Stomach (tissue), 8 donors: ENCODE measurements at regions not wholly inside any gene's neighbourhood (a gene's known extent, or its start where the extent isn't known, plus 50 kb on each side); places are given as distances from the start of the nearest gene placed in this dataset.

Experiments used
- DNase-seq, 2 donors: peaks; one replicate each; pipeline versions ENCODE4 v3.0.0 to v3.0.0-alpha.2; 2013 to 2019
- H3K27ac ChIP-seq, 5 donors: fragments of 200-600 bp in 4 of 5; sonication (generic) in 4 of 5; one replicate each; pipeline ENCODE4 v1.5.1; 2013 to 2019; ENCODE audit warnings: mild to moderate bottlenecking in 1 of 5, moderate library complexity in 1 of 5
- H3K27me3 ChIP-seq, 3 donors: fragments of 200-600 bp; sonication (generic); one replicate each; pipeline ENCODE4 v1.5.1; 2017 to 2019; ENCODE audit warnings: mixed run types in 1 of 3
- H3K36me3 ChIP-seq, 4 donors: fragments of 200-600 bp; sonication (generic); 1 replicate in 3 of 4; 2 replicates in 1 of 4; pipeline ENCODE4 v1.5.1; 2016 to 2019
- H3K4me1 ChIP-seq, 4 donors: fragments of 200-600 bp; sonication (generic); one replicate each; pipeline ENCODE4 v1.5.1; 2016 to 2019
- H3K4me3 ChIP-seq, 4 donors: fragments of 200-600 bp; sonication (generic) in 3 of 4; one replicate each; pipeline ENCODE4 v1.5.1; 2016 to 2019; ENCODE audit warnings: mild to moderate bottlenecking in 1 of 4
- H3K9me3 ChIP-seq, 4 donors: fragments of 200-600 bp; sonication (generic); one replicate each; pipeline ENCODE4 v1.5.1; 2016 to 2019
- EP300 ChIP-seq: sonication (generic); formaldehyde crosslinking; IDR thresholded peaks from one replicate; pipeline ENCODE4 v1.6.1; 2017; ENCODE audit warnings: antibody characterized with exemption
- POLR2A ChIP-seq, 4 donors: fragments of 450-650 bp; IDR thresholded peaks; one replicate each; pipeline ENCODE4 v1.6.1; 2016; ENCODE audit warnings: antibody characterized with exemption in 4 of 4, control low read depth in 2 of 4, mild to moderate bottlenecking in 1 of 4, moderate library complexity in 1 of 4
- POLR2AphosphoS5 ChIP-seq, 3 donors: sonication (generic); formaldehyde crosslinking; IDR thresholded peaks; one replicate each; pipeline ENCODE4 v1.6.1; 2016; ENCODE audit warnings: antibody characterized with exemption in 3 of 3
- WGBS, 5 donors: extraction: QIAGEN DNeasy Blood & Tissue Kit in 3 of 5; methylation state at CpG; one replicate each; pipeline versions ENCODE4 v1.1.5 to v1.1.7; 2013 to 2018; 5-methylcytosine and 5-hydroxymethylcytosine counted together
- intact Hi-C: fragments of 100-400 bp; cut with DNase I; formaldehyde crosslinking; loops from one replicate; pipeline ENCODE4 v1.15.1; 2023; ENCODE audit warnings: low total_unique reads
- TF ChIP-seq, protein P1 (sequence below), 7 experiments: fragments of 450-650 bp in 4 of 7; fragments of 200-600 bp in 3 of 7; sonication (generic) in 3 of 7; IDR thresholded peaks; one replicate each; pipeline ENCODE4 v1.5.1; 2016 to 2019; ENCODE audit warnings: antibody characterized with exemption in 7 of 7, control low read depth in 2 of 7, mild to moderate bottlenecking in 1 of 7
- donor health status: healthy with polysubstance abuse.
- donor health status: Bipolar disorder and iron deficiency.
- donor health status: healthy.

DNA sequence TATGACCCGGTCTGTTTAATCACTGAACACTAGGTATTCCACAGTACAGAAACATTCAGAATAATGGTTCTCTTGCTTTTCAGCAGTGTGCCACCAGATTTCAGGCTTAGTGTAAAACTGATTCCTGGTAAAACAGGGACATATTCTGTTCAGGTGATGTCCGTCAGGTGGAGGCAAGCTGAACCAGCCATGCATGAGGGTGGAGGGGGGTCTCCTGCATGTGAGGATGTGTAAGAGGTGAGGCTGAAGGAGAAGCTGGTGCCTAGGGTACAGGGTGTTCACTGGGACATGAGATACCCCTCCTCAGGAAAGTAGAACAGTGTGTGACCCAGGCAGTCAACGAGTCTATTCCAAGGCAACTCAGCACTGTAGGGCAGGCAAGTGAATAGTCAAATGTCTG is 563.9 kb downstream of the BNC2 start:
- Histone ChIP-seq H3K27ac (no peak overlapping the region), H3K4me3 (no peak overlapping the region), H3K4me1 (peaks cover 0 to 12% (median 3%) of the 10 kb centered on the region in 4 donors), H3K36me3 (no peaks in the 10 kb centered on the region), H3K27me3 (no peaks in the 10 kb centered on the region), H3K9me3 (no peaks in the 10 kb centered on the region)
- TF ChIP-seq POLR2A (IDR thresholded peaks at IDR 0.05) = no peak
- 80 to 91% (median 89%) methylated on average over 3 of the region's 3 CpGs for WGBS, 5 donors
- intact Hi-C loops = no loop called here
- DNase-seq = no peak

DNA sequence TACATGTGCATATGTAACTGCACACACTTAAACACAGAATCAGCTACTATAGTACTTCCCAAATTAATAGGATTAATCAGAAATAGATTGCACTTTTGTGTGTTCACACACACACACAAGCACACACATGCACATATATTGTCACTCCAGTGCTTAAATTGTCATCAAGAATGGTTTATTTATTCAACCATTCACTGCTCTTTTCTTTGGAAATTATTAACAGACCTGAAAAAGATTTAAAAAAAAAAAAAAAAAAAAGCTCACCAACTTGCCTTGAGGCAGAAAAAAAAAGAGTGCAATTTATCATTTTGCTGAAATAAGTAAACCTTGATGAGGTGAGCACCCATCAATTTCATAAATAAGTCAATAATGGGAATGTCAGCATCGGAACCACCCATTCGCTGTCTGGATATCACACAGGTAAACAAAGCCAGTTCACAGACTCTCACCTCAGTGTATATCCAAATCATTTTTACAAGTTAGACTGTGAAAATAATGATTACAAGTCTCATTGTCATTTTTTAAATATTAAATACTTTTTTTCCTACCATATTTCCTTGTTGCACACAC is 562.8 kb downstream of the BNC2 start:
- Histone ChIP-seq H3K27me3 (no peaks in the 10 kb centered on the region), H3K4me1 (peaks cover 0 to 12% (median 3%) of the 10 kb centered on the region in 4 donors), H3K36me3 (no peaks in the 10 kb centered on the region), H3K9me3 (no peaks in the 10 kb centered on the region), H3K4me3 (no peak overlapping the region), H3K27ac (no peak overlapping the region)
- no peak for DNase-seq
- TF ChIP-seq, protein P1, sequence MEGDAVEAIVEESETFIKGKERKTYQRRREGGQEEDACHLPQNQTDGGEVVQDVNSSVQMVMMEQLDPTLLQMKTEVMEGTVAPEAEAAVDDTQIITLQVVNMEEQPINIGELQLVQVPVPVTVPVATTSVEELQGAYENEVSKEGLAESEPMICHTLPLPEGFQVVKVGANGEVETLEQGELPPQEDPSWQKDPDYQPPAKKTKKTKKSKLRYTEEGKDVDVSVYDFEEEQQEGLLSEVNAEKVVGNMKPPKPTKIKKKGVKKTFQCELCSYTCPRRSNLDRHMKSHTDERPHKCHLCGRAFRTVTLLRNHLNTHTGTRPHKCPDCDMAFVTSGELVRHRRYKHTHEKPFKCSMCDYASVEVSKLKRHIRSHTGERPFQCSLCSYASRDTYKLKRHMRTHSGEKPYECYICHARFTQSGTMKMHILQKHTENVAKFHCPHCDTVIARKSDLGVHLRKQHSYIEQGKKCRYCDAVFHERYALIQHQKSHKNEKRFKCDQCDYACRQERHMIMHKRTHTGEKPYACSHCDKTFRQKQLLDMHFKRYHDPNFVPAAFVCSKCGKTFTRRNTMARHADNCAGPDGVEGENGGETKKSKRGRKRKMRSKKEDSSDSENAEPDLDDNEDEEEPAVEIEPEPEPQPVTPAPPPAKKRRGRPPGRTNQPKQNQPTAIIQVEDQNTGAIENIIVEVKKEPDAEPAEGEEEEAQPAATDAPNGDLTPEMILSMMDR (IDR thresholded peaks at IDR 0.05) = no peak
- 33 to 65% (median 50%) methylated on average over 2 of the region's 2 CpGs for WGBS, 5 donors
- intact Hi-C loops = no loop called here

DNA sequence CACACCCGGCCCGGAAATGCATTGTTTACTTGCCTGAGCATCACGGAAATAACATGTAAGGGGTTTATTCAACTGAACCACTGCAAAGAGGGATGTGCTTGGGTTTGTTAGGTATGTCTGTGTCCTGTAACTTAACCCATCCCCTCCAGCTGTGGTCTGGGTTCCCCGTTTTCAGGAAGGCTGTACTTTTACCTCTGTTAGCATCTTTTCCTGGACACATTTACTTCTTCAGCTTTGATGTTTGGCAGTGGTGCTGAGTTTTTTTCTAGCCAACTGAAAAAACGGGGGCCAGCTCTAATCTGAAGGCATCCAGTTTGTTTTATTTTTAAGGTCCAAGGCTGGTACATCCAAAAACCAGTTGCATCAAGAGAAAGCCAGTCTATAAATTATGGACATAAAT is 561.8 kb downstream of the BNC2 start:
- intact Hi-C loops = no loop called here
- WGBS, 5 donors = 52 to 73% (median 72%) methylated on average over 5 of the region's 5 CpGs
- DNase-seq = no peak
- Histone ChIP-seq H3K27me3 (no peaks in the 10 kb centered on the region), H3K9me3 (no peaks in the 10 kb centered on the region), H3K36me3 (no peaks in the 10 kb centered on the region), H3K27ac (peak overlapping the region in 1 of 5 donors; percentile 8), H3K4me3 (no peak overlapping the region), H3K4me1 (peaks cover 0 to 12% (median 3%) of the 10 kb centered on the region in 4 donors)
- TF ChIP-seq EP300 = no peak

DNA sequence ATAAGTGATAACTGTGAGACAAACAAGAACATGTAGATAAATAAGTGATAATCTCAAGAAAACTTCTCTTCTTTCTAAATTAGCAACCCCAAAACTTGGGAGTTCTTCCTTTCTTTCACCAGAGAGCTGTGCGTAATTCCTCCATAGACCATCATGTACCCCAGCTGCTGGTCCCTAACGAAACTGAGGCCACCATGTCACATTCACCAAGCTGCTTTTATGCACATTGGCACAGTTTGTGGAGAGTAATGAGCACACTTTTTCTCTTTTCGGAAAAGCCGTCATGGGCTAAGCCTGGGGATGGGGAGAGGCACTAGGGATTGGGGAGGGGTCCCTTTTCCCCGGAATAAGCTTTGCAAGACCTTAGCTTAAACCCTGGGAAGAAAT is 561.4 kb downstream of the BNC2 start:
- Histone ChIP-seq H3K4me3 (no peak overlapping the region), H3K27me3 (no peaks in the 10 kb centered on the region), H3K9me3 (no peaks in the 10 kb centered on the region), H3K27ac (peak overlapping the region in 3 of 5 donors; percentile 53 to 78 (median 61)), H3K4me1 (peaks cover 0 to 12% (median 3%) of the 10 kb centered on the region in 4 donors), H3K36me3 (no peaks in the 10 kb centered on the region)
- no peak for DNase-seq
- intact Hi-C loops = no loop called here
- TF ChIP-seq EP300 (no peak), POLR2AphosphoS5 (IDR thresholded peaks at IDR 0.05) (no peak), POLR2A (IDR thresholded peaks at IDR 0.05) (no peak)
- TF ChIP-seq, protein P1 (IDR thresholded peaks at IDR 0.05) = no peak
- 63 to 82% (median 66%) methylated on average over 5 of the region's 5 CpGs for WGBS, 5 donors

DNA sequence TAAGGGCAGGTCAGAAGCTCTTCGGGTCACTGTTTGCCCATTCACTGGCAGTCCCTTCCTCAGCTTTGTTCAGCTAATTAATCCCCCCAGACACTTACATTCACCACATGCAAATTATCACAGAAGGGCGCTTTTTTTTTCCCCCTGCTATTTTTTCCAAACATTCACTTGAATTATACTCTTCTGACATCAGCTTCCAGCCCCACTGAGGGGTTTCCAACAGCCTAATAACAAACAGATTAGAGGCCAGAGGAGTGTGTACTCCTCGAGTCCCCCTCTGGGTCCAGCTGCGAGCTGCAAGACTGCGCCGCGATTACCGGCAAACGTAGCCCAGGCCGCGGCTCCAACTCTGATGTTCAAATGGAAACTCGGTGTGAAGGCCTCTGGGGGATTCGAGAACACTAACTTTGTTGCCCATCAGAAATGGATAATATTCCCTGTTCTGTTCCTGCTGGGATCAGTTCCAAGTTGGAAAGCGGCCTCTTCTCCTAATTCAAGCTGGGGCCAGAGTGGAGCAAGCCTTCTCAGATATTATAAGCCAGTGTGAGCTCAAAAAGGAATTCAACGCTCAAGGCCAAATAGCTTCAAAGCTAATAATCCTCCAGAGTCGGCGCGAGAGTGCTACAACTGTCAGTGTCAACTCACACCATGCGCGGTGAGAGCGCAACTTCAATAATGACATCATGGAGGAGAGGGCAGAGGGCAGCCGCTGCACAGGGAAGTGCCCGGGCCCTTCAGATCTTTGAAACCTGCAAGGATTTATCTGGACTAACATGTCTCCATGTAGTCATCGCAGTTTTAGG is 560.8 kb downstream of the BNC2 start:
- no peaks in the 10 kb centered on the region for H3K9me3 ChIP-seq
- TF ChIP-seq POLR2AphosphoS5 (IDR thresholded peaks at IDR 0.05) = peak in 1 of 3 donors; percentile 39
- TF ChIP-seq, protein P1 (IDR thresholded peaks at IDR 0.05) = no peak
- intact Hi-C loops = no loop called here
- peaks cover 0 to 12% (median 3%) of the 10 kb centered on the region in 4 donors for H3K4me1 ChIP-seq
- H3K27ac ChIP-seq = peak overlapping the region in 4 of 5 donors; percentile 49 to 78 (median 57)
- WGBS, 5 donors = 65 to 75% (median 70%) methylated on average over 24 of the region's 24 CpGs
- no peaks in the 10 kb centered on the region for H3K27me3 ChIP-seq
- H3K4me3 ChIP-seq = no peak overlapping the region
- DNase-seq = peak in 1 of 2 donors; percentile 87
- H3K36me3 ChIP-seq = no peaks in the 10 kb centered on the region
